A549 (cell line): ENCODE measurements at regions not wholly inside any gene's neighbourhood (a gene's known extent, or its start where the extent isn't known, plus 50 kb on each side); places are given as distances from the start of the nearest gene placed in this dataset.

Experiments used
- ATAC-seq, 2 experiments: fragments of 200-7000 bp in 1 of 2; fragments of >200 bp in 1 of 2; cut with Nextera tagmentation in 1 of 2; cut with Tn5 transposase in 1 of 2; 3 replicates each; pipeline versions ENCODE4 v1.8.0 to v1.9.1; 2018 to 2020; ENCODE audit warnings: mild to moderate bottlenecking in 1 of 2, moderate library complexity in 1 of 2
- CTCF ChIA-PET: fragments of 300-600 bp; sonication (Branson Sonifier 250); formaldehyde crosslinking; extraction: SDS; loops from one replicate; lab custom pipeline; 2021; ENCODE audit warnings: antibody characterized with exemption, inconsistent platforms; lab: Yijun Ruan, JAX
- POLR2A ChIA-PET: fragments of 350-600 bp; formaldehyde crosslinking; extraction: SDS; loops from one replicate; lab custom pipeline; 2021; ENCODE audit warnings: antibody characterized with exemption, inconsistent platforms; lab: Yijun Ruan, JAX
- DNase-seq, 2 experiments: peaks; one replicate each; pipeline versions ENCODE4 v3.0.0 to v3.0.0-alpha.2; 2011 to 2016; ENCODE audit warnings: low read depth in 1 of 2, low spot score in 1 of 2
- FAIRE-seq: peaks from 2 replicates; lab custom pipeline; 2011; peaks lifted over from hg19 to GRCh38; lab: Jason Lieb, UNC
- H3K27ac ChIP-seq, 2 experiments: fragments of >200 bp; sonication (Bioruptor Twin); formaldehyde crosslinking; 3 replicates each; pipeline ENCODE4 v1.5.1; 2016 to 2017
- H3K4me1 ChIP-seq: fragments of >200 bp; sonication (Bioruptor Twin); formaldehyde crosslinking; 3 replicates; pipeline ENCODE4 v1.6.1; 2016
- H3K4me2 ChIP-seq: fragments of >200 bp; sonication (Bioruptor Twin); formaldehyde crosslinking; 3 replicates; pipeline ENCODE4 v1.6.1; 2016
- H3K4me3 ChIP-seq: fragments of >200 bp; sonication (Bioruptor Twin); formaldehyde crosslinking; 3 replicates; pipeline ENCODE4 v1.5.1; 2016
- H3K9me3 ChIP-seq: fragments of >200 bp; sonication (Bioruptor Twin); formaldehyde crosslinking; 3 replicates; pipeline ENCODE4 v1.6.1; 2016
- ATOH8 ChIP-seq: fragments of 250-450 bp; sonication (Bioruptor Pico); IDR thresholded peaks from 2 replicates; pipeline ENCODE4 v1.5.0; 2020; ENCODE audit warnings: low read depth, mild to moderate bottlenecking, moderate library complexity
- BHLHE40 ChIP-seq: IDR thresholded peaks from 2 replicates; pipeline ENCODE4 v1.6.1; 2012; ENCODE audit warnings: low read depth, low read length, inconsistent platforms
- CBX8 ChIP-seq: fragments of 200-600 bp; sonication (generic); IDR thresholded peaks from 2 replicates; pipeline ENCODE4 v1.6.1; 2016
- E2F6 ChIP-seq: IDR thresholded peaks from 2 replicates; pipeline ENCODE4 v1.6.1; 2012; ENCODE audit warnings: low read depth, borderline replicate concordance
- EHF ChIP-seq: fragments of 250-450 bp; sonication (Bioruptor Pico); IDR thresholded peaks from 2 replicates; pipeline ENCODE4 v1.5.0; 2020; ENCODE audit warnings: mild to moderate bottlenecking
- FOSB ChIP-seq: fragments of 250-450 bp; sonication (Bioruptor Pico); IDR thresholded peaks from 2 replicates; pipeline ENCODE4 v1.5.0; 2020; ENCODE audit warnings: mild to moderate bottlenecking, moderate library complexity
- HDAC2 ChIP-seq: fragments of 200-600 bp; sonication (generic); IDR thresholded peaks from 2 replicates; pipeline ENCODE4 v1.6.1; 2016
- HOXA7 ChIP-seq: fragments of 250-450 bp; sonication (Bioruptor Pico); IDR thresholded peaks from 2 replicates; pipeline ENCODE4 v1.5.0; 2020; ENCODE audit warnings: mild to moderate bottlenecking, moderate library complexity
- HOXB5 ChIP-seq: fragments of 250-450 bp; sonication (Bioruptor Pico); IDR thresholded peaks from 2 replicates; pipeline ENCODE4 v1.5.0; 2020; ENCODE audit warnings: mild to moderate bottlenecking, moderate library complexity
- KDM5A ChIP-seq: fragments of 200-600 bp; sonication (generic); IDR thresholded peaks from 2 replicates; pipeline ENCODE4 v1.6.1; 2016; ENCODE audit warnings: antibody characterized with exemption, mild to moderate bottlenecking
- MYC ChIP-seq: IDR thresholded peaks from 2 replicates; pipeline ENCODE4 v1.6.1; 2012; ENCODE audit warnings: mild to moderate bottlenecking, inconsistent platforms, low read length, improper control_type of control experiment, borderline replicate concordance
- PBX3 ChIP-seq: IDR thresholded peaks from 2 replicates; pipeline ENCODE4 v1.6.1; 2012
- POLR2A ChIP-seq: IDR thresholded peaks from 2 replicates; pipeline ENCODE4 v1.6.1; 2012; ENCODE audit warnings: mild to moderate bottlenecking, low read length
- POLR2AphosphoS2 ChIP-seq: conservative IDR thresholded peaks from 2 replicates; pipeline ENCODE4 v1.6.1; 2012; ENCODE audit warnings: low read length, improper control_type of control experiment, inconsistent platforms
- RFX5 ChIP-seq: fragments of 450-650 bp; IDR thresholded peaks from 2 replicates; pipeline ENCODE4 v1.7.1; 2014; ENCODE audit warnings: antibody characterized with exemption, mild to moderate bottlenecking, moderate library complexity
- RNF2 ChIP-seq: fragments of 200-600 bp; sonication (generic); IDR thresholded peaks from 2 replicates; pipeline ENCODE4 v1.6.1; 2016; ENCODE audit warnings: low read depth, mild to moderate bottlenecking, antibody characterized with exemption, moderate library complexity, borderline replicate concordance
- USF2 ChIP-seq: fragments of 450-650 bp; IDR thresholded peaks from 2 replicates; pipeline ENCODE4 v1.6.1; 2014; ENCODE audit warnings: antibody characterized with exemption
- ZFP36 ChIP-seq: fragments of 450-650 bp; IDR thresholded peaks from 2 replicates; pipeline ENCODE4 v1.6.1; 2014; ENCODE audit warnings: borderline replicate concordance; ENCODE audit not compliant: partially characterized antibody
- WGBS: methylation state at CpG from one replicate; pipeline ENCODE4 v1.1.6; 2017; ENCODE audit errors: missing lambda C conversion rate; 5-methylcytosine and 5-hydroxymethylcytosine counted together
- TF ChIP-seq, protein P1 (sequence below): fragments of >200 bp; sonication (Bioruptor Twin); formaldehyde crosslinking; IDR thresholded peaks from 3 replicates; pipeline ENCODE4 v1.5.1; 2016
- TF ChIP-seq, protein P2 (sequence below): fragments of 250-450 bp; sonication (Bioruptor Pico); IDR thresholded peaks from 2 replicates; pipeline ENCODE4 v1.5.0; 2021; ENCODE audit warnings: mild to moderate bottlenecking, moderate library complexity, borderline replicate concordance
- TF ChIP-seq, protein P3 (sequence below): fragments of 150-350 bp; IDR thresholded peaks from 2 replicates; pipeline ENCODE4 v1.6.1; 2014; ENCODE audit warnings: low read depth, mild to moderate bottlenecking, low read length

DNA sequence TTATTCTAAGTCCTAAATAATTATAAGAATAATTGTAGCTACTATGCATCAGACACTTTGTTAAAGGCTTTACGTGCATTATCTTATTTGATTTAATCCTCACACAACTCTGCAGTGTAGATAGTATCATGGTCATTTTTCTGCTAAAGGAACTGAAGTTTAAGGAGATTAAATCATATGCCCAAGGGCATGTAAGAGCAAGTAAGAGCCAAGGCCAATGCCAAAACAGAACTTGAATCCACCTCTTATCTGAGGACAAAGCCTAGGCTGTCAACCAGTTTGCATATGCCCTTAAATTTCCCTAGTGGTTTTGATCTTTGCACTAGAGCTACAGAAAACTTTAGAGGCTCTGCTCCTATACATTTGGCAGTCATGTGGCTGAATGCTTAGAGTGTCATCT, 65.6 kb upstream of the OR5AK2 start:
- ATAC-seq: no peak
- H3K4me3 ChIP-seq: no peak overlapping the region
- 3% methylated on average over 1 of the region's 1 CpG for WGBS
- no peak for DNase-seq
- H3K4me1 ChIP-seq: no peaks in the 10 kb centered on the region
- ChIA-PET CTCF (interaction anchor here (1.0 to 2.1 kb wide), 4 partner anchors 12 to 326 kb away, joined by 3 to 10 read pairs (median 6); no protein-coding TSS in a partner anchor), POLR2A (no interaction called here)
- no peak overlapping the region for H3K4me2 ChIP-seq
- no peak for FAIRE-seq
- TF ChIP-seq ATOH8 (CRISPR knock-in tag) (no peak), MYC (no peak), POLR2AphosphoS2 (no peak), POLR2A (no peak), ZFP36 (no peak)
- TF ChIP-seq, protein P1, sequence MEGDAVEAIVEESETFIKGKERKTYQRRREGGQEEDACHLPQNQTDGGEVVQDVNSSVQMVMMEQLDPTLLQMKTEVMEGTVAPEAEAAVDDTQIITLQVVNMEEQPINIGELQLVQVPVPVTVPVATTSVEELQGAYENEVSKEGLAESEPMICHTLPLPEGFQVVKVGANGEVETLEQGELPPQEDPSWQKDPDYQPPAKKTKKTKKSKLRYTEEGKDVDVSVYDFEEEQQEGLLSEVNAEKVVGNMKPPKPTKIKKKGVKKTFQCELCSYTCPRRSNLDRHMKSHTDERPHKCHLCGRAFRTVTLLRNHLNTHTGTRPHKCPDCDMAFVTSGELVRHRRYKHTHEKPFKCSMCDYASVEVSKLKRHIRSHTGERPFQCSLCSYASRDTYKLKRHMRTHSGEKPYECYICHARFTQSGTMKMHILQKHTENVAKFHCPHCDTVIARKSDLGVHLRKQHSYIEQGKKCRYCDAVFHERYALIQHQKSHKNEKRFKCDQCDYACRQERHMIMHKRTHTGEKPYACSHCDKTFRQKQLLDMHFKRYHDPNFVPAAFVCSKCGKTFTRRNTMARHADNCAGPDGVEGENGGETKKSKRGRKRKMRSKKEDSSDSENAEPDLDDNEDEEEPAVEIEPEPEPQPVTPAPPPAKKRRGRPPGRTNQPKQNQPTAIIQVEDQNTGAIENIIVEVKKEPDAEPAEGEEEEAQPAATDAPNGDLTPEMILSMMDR: no peak
- peak overlapping the region in 1 of 2 experiments; percentile 42; a peak in 4 of 6 replicates for H3K27ac ChIP-seq
- H3K9me3 ChIP-seq: peaks cover 45% of the 10 kb centered on the region

DNA sequence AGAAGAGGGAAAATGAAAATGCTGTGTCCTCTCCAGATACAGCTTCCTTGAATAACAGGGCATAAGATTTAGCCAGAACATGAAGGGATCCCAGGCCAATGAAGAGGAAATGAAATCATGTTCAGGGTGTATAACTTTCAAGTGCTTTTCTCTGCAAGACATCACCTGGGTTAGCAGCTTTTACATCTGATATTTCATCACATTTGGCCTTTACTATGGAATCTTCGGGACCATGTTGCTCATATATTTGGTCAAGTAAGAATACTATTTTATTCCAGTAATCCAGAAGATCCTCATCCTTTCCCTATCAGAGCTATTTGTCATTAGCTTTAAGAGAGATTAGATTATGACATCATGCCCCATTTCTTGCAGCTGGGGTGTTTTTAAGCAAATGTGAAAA, 66.3 kb upstream of the OR5AK2 start:
- FAIRE-seq: no peak
- whole genome bisulfite sequencing: 85% methylated on average over 1 of the region's 1 CpG
- ATAC-seq: no peak
- peaks cover 45% of the 10 kb centered on the region for H3K9me3 ChIP-seq
- ChIA-PET CTCF (interaction anchor here (1.0 to 2.1 kb wide), 4 partner anchors 11 to 326 kb away, joined by 3 to 10 read pairs (median 6); no protein-coding TSS in a partner anchor), POLR2A (no interaction called here)
- peak overlapping the region in 1 of 2 experiments; percentile 48; a peak in 4 of 6 replicates for H3K27ac ChIP-seq
- TF ChIP-seq PBX3 (no peak), FOSB (CRISPR knock-in tag) (no peak), KDM5A (no peak), USF2 (no peak), HDAC2 (no peak), HOXB5 (CRISPR knock-in tag) (no peak), E2F6 (no peak), ZFP36 (no peak), CBX8 (no peak), RFX5 (no peak), HOXA7 (CRISPR knock-in tag) (no peak), EHF (no peak), RNF2 (no peak), BHLHE40 (no peak)
- TF ChIP-seq, protein P2, sequence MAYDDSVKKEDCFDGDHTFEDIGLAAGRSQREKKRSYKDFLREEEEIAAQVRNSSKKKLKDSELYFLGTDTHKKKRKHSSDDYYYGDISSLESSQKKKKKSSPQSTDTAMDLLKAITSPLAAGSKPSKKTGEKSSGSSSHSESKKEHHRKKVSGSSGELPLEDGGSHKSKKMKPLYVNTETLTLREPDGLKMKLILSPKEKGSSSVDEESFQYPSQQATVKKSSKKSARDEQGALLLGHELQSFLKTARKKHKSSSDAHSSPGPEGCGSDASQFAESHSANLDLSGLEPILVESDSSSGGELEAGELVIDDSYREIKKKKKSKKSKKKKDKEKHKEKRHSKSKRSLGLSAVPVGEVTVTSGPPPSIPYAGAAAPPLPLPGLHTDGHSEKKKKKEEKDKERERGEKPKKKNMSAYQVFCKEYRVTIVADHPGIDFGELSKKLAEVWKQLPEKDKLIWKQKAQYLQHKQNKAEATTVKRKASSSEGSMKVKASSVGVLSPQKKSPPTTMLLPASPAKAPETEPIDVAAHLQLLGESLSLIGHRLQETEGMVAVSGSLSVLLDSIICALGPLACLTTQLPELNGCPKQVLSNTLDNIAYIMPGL (CRISPR knock-in tag): no peak
- TF ChIP-seq, protein P3, sequence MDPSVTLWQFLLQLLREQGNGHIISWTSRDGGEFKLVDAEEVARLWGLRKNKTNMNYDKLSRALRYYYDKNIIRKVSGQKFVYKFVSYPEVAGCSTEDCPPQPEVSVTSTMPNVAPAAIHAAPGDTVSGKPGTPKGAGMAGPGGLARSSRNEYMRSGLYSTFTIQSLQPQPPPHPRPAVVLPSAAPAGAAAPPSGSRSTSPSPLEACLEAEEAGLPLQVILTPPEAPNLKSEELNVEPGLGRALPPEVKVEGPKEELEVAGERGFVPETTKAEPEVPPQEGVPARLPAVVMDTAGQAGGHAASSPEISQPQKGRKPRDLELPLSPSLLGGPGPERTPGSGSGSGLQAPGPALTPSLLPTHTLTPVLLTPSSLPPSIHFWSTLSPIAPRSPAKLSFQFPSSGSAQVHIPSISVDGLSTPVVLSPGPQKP: no peak
- no peak overlapping the region for H3K4me3 ChIP-seq
- H3K4me2 ChIP-seq: no peak overlapping the region
- DNase-seq: no peak
- H3K4me1 ChIP-seq: peaks cover 6% of the 10 kb centered on the region; the same call in 2 of the 3 replicates
